ENCODE measurements at regions not wholly inside any gene's neighbourhood (a gene's known extent, or its start where the extent isn't known, plus 50 kb on each side); places are given as distances from the start of the nearest gene placed in this dataset.

- Histone ChIP-seq H3K4me3 (no peak overlapping the region), H3K36me3 (no peaks in the 10 kb centered on the region), H3K27ac (no peak overlapping the region), H3K27me3 (no peaks in the 10 kb centered on the region), H3K4me1 (ENCODE audit: insufficient read depth) (no peaks in the 10 kb centered on the region), H3K9me3 (no peaks in the 10 kb centered on the region)
- intact Hi-C loops (cut with DNase I): no loop called here
- no peak for DNase-seq
- 75 to 83% (median 77%) methylated on average over 8 of the region's 8 CpGs for WGBS, 3 donors
- no peak for TF ChIP-seq CTCF (IDR thresholded peaks at IDR 0.05)
- no peak for TF ChIP-seq POLR2A (IDR thresholded peaks at IDR 0.05)
- no peak for TF ChIP-seq EP300 (IDR thresholded peaks at IDR 0.05)
Measured at GRCh38 chr5:92086059-92086811, 703.1 kb upstream of the ARRDC3 start.

GRCh38 chr5:92081958-92082712 lies 699.0 kb upstream of the ARRDC3 start:
- H3K9me3 ChIP-seq: no peaks in the 10 kb centered on the region
- TF ChIP-seq POLR2A (IDR thresholded peaks at IDR 0.05): no peak
- no peak for TF ChIP-seq EP300 (IDR thresholded peaks at IDR 0.05)
- no peak for TF ChIP-seq CTCF (IDR thresholded peaks at IDR 0.05)
- no peaks in the 10 kb centered on the region for H3K4me1 ChIP-seq (ENCODE audit: insufficient read depth)
- DNase-seq: no peak
- H3K4me3 ChIP-seq: no peak overlapping the region
- intact Hi-C loops (cut with DNase I): no loop called here
- H3K27ac ChIP-seq: no peak overlapping the region
- H3K27me3 ChIP-seq: no peaks in the 10 kb centered on the region
- WGBS, 3 donors: 67 to 71% (median 68%) methylated on average over 7 of the region's 7 CpGs
- H3K36me3 ChIP-seq: no peaks in the 10 kb centered on the region

DNA sequence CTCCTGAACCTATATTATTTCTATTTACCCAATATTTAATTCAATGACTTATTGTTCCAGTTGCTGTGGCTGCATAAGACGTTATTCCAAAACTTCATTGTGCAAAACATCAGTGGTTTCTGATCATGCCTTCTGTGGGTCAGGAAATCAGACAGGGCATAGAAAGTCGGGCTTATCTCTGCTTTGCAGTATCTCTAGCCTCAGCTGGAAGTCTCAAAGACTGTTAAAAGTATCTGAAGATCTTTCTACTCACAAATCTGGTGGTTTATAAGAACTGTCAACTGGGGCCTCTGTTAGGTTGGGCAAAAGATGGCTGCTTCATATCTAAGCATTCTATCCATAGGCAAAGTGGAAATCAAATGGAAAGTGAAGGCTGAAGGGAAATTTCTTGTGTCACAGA lies 687.7 kb upstream of the ARRDC3 start:
- no peaks in the 10 kb centered on the region for H3K27me3 ChIP-seq
- no peaks in the 10 kb centered on the region for H3K4me1 ChIP-seq (ENCODE audit: insufficient read depth)
- no peak for DNase-seq
- no peaks in the 10 kb centered on the region for H3K36me3 ChIP-seq
- WGBS, 3 donors: 53 to 62% (median 57%) methylated on average over 2 of the region's 2 CpGs
- H3K27ac ChIP-seq: no peak overlapping the region
- intact Hi-C loops (cut with DNase I): no loop called here
- H3K9me3 ChIP-seq: no peaks in the 10 kb centered on the region
- H3K4me3 ChIP-seq: no peak overlapping the region
- TF ChIP-seq POLR2A (IDR thresholded peaks at IDR 0.05): no peak
- no peak for TF ChIP-seq CTCF (IDR thresholded peaks at IDR 0.05)
- no peak for TF ChIP-seq EP300 (IDR thresholded peaks at IDR 0.05)

- TF ChIP-seq EP300 (IDR thresholded peaks at IDR 0.05): no peak
- TF ChIP-seq POLR2A (IDR thresholded peaks at IDR 0.05): no peak
- no peak for TF ChIP-seq CTCF (IDR thresholded peaks at IDR 0.05)
- no peaks in the 10 kb centered on the region for H3K27me3 ChIP-seq
- WGBS, 3 donors: 85 to 94% (median 90%) methylated on average over 1 of the region's 1 CpG
- no peak overlapping the region for H3K4me3 ChIP-seq
- no peak for DNase-seq
- H3K9me3 ChIP-seq: no peaks in the 10 kb centered on the region
- H3K36me3 ChIP-seq: no peaks in the 10 kb centered on the region
- H3K4me1 ChIP-seq (ENCODE audit: insufficient read depth): no peaks in the 10 kb centered on the region
- no peak overlapping the region for H3K27ac ChIP-seq
- intact Hi-C loops (cut with DNase I): no loop called here
Measured at GRCh38 chr5:92064993-92065392, 681.9 kb upstream of the ARRDC3 start.
